GM23338 (cell line): ENCODE measurements at regions not wholly inside any gene's neighbourhood (a gene's known extent, or its start where the extent isn't known, plus 50 kb on each side); places are given as distances from the start of the nearest gene placed in this dataset.

Source experiments
- ATAC-seq: fragments of 200-7000 bp; cut with Tn5 transposase; 3 replicates; pipeline ENCODE4 v1.9.1; 2020
- DNase-seq: peaks from one replicate; pipeline ENCODE4 v3.0.0-alpha.2; 2015; ENCODE audit warnings: low spot score
- H2AFZ ChIP-seq: fragments of 200-600 bp; sonication (generic); 2 replicates; pipeline ENCODE4 v1.8.0; 2016; ENCODE audit warnings: antibody characterized with exemption, mild to moderate bottlenecking, moderate library complexity
- H3F3A ChIP-seq: fragments of 200-600 bp; sonication (generic); replicated peaks from 2 replicates; pipeline ENCODE4 v1.8.0; 2017; ENCODE audit warnings: antibody characterized with exemption, mixed run types, low read depth
- H3K27ac ChIP-seq: fragments of 200-600 bp; sonication (generic); 2 replicates; pipeline ENCODE4 v1.6.1; 2016; ENCODE audit warnings: low read depth
- H3K27me3 ChIP-seq: fragments of 200-600 bp; sonication (generic); 2 replicates; pipeline ENCODE4 v1.8.0; 2016; ENCODE audit warnings: mild to moderate bottlenecking, mixed run types, moderate library complexity; ENCODE audit not compliant: insufficient read depth
- H3K36me3 ChIP-seq: fragments of 200-600 bp; sonication (generic); 2 replicates; pipeline ENCODE4 v1.8.0; 2016; ENCODE audit warnings: mild to moderate bottlenecking; ENCODE audit not compliant: insufficient read depth
- H3K4me1 ChIP-seq: fragments of 200-600 bp; sonication (generic); 2 replicates; pipeline ENCODE4 v1.8.0; 2016; ENCODE audit warnings: mild to moderate bottlenecking, moderate library complexity; ENCODE audit not compliant: insufficient read depth
- H3K4me2 ChIP-seq: fragments of 200-600 bp; sonication (generic); 2 replicates; pipeline ENCODE4 v1.7.1; 2017; ENCODE audit warnings: mixed run types
- H3K4me3 ChIP-seq: fragments of 200-600 bp; sonication (generic); 2 replicates; pipeline ENCODE4 v1.6.1; 2016; ENCODE audit warnings: mixed run types
- H3K79me2 ChIP-seq: fragments of 200-600 bp; sonication (generic); replicated peaks from 2 replicates; pipeline ENCODE4 v1.8.0; 2017; ENCODE audit warnings: mild to moderate bottlenecking; ENCODE audit not compliant: insufficient read depth
- H3K9me2 ChIP-seq: fragments of 200-600 bp; sonication (generic); 2 replicates; pipeline ENCODE4 v1.8.0; 2017; ENCODE audit not compliant: insufficient read depth
- H4K20me1 ChIP-seq: fragments of 200-600 bp; sonication (generic); replicated peaks from 2 replicates; pipeline ENCODE4 v1.8.0; 2017; ENCODE audit warnings: mild to moderate bottlenecking; ENCODE audit not compliant: insufficient read depth
- H3K27ac Mint-ChIP-seq: 2 replicates; pipeline ENCODE4 v1.8.0; 2020; ENCODE audit warnings: inconsistent platforms, mild to moderate bottlenecking, moderate library complexity, mixed read lengths
- H3K27me3 Mint-ChIP-seq: 3 replicates; pipeline ENCODE4 v1.8.0; 2022; ENCODE audit warnings: low read depth, mild to moderate bottlenecking, moderate library complexity, mixed read lengths, inconsistent platforms; ENCODE audit not compliant: insufficient read depth, poor library complexity
- H3K36me3 Mint-ChIP-seq: 3 replicates; pipeline ENCODE4 v1.8.0; 2021; ENCODE audit warnings: low read depth, mild to moderate bottlenecking, inconsistent platforms, moderate library complexity, mixed read lengths
- H3K4me1 Mint-ChIP-seq: 3 replicates; pipeline ENCODE4 v1.8.0; 2020; ENCODE audit warnings: mild to moderate bottlenecking, inconsistent platforms, mixed read lengths
- H3K4me3 Mint-ChIP-seq: 3 replicates; pipeline ENCODE4 v1.8.0; 2021; ENCODE audit warnings: moderate library complexity, mild to moderate bottlenecking, inconsistent platforms, mixed read lengths
- H3K9me3 Mint-ChIP-seq: 3 replicates; pipeline ENCODE4 v1.8.0; 2020; ENCODE audit warnings: moderate library complexity, mild to moderate bottlenecking, inconsistent platforms, mixed read lengths
- CREB1 ChIP-seq: fragments of 250-450 bp; sonication (Bioruptor Pico); IDR thresholded peaks from 2 replicates; pipeline ENCODE4 v1.5.0; 2020; ENCODE audit warnings: low read depth, mild to moderate bottlenecking, moderate library complexity
- CTCF ChIP-seq, 2 experiments: fragments of 200-600 bp in 1 of 2; sonication (generic) in 1 of 2; conservative IDR thresholded peaks; 2 replicates each; pipeline versions ENCODE4 v1.5.1 to v1.6.1; 2016 to 2017; ENCODE audit warnings: antibody characterized with exemption in 2 of 2, low read depth in 2 of 2, mild to moderate bottlenecking in 2 of 2, moderate library complexity in 1 of 2
- EZH2 ChIP-seq: fragments of 200-600 bp; sonication (generic); IDR thresholded peaks from one replicate; pipeline ENCODE4 v1.8.0; 2017; ENCODE audit warnings: antibody characterized with exemption, mild to moderate bottlenecking, low read depth; ENCODE audit not compliant: unreplicated experiment
- EZH2phosphoT487 ChIP-seq: fragments of 200-600 bp; sonication (generic); IDR thresholded peaks from one replicate; pipeline ENCODE4 v1.8.1; 2018; ENCODE audit warnings: antibody characterized with exemption; ENCODE audit not compliant: unreplicated experiment
- JUNB ChIP-seq: IDR thresholded peaks from one replicate; pipeline ENCODE4 v1.6.1; 2016; ENCODE audit warnings: antibody characterized with exemption; ENCODE audit not compliant: unreplicated experiment
- REST ChIP-seq: IDR thresholded peaks from one replicate; pipeline ENCODE4 v1.6.1; 2018; ENCODE audit warnings: antibody characterized with exemption; ENCODE audit not compliant: unreplicated experiment
- STAT1 ChIP-seq: IDR thresholded peaks from one replicate; pipeline ENCODE4 v1.6.1; 2016; ENCODE audit warnings: antibody characterized with exemption; ENCODE audit not compliant: unreplicated experiment
- ZNF114 ChIP-seq: fragments of 250-450 bp; sonication (Bioruptor Pico); IDR thresholded peaks from 2 replicates; pipeline ENCODE4 v1.5.0; 2020; ENCODE audit warnings: mild to moderate bottlenecking, moderate library complexity

- TF ChIP-seq REST (no peak), CREB1 (CRISPR knock-in tag) (no peak), ZNF114 (CRISPR knock-in tag) (no peak), CTCF (conservative IDR thresholded peaks at IDR 0.05; ENCODE audit: low read depth in 2 of 2) (no peak), EZH2 (no peak)
Measured at GRCh38 chr20:52867305-52867704, 104.9 kb upstream of the TSHZ2 start (continued).

GRCh38 chr20:52864916-52865605 is 107.1 kb upstream of the TSHZ2 start:
- Mint-ChIP-seq H3K27ac (no peak overlapping the region), H3K27me3 (peaks cover 2% of the 10 kb centered on the region), H3K4me3 (no peak overlapping the region), H3K4me1 (no peaks in the 10 kb centered on the region), H3K36me3 (no peaks in the 10 kb centered on the region), H3K9me3 (no peaks in the 10 kb centered on the region)
- H3F3A ChIP-seq: no peaks in the 10 kb centered on the region
- H3K36me3 ChIP-seq: no peaks in the 10 kb centered on the region
- no peak overlapping the region for H3K4me3 ChIP-seq
- no peaks in the 10 kb centered on the region; the same call in 1 of the 2 replicates for H3K9me2 ChIP-seq
- no peaks in the 10 kb centered on the region for H4K20me1 ChIP-seq
- no peak for ATAC-seq
- H3K4me1 ChIP-seq: no peaks in the 10 kb centered on the region
- no peak for DNase-seq
- H3K27me3 ChIP-seq: no peaks in the 10 kb centered on the region
- H3K79me2 ChIP-seq: no peaks in the 10 kb centered on the region
- 0 out of 2 replicates have a peak overlapping the region, but pooled peaks have one; percentile 53 for H2AFZ ChIP-seq
- H3K27ac ChIP-seq: no peak overlapping the region
- no peak for TF ChIP-seq JUNB
- TF ChIP-seq EZH2phosphoT487: no peak
- TF ChIP-seq EZH2: no peak
- TF ChIP-seq STAT1: no peak
- TF ChIP-seq CTCF (conservative IDR thresholded peaks at IDR 0.05; ENCODE audit: low read depth in 2 of 2): no peak
- TF ChIP-seq CREB1 (CRISPR knock-in tag): no peak
- H3K4me2 ChIP-seq: no peak overlapping the region
